HL-60 (cell line): ENCODE measurements at regions not wholly inside any gene's neighbourhood (a gene's known extent, or its start where the extent isn't known, plus 50 kb on each side); places are given as distances from the start of the nearest gene placed in this dataset.

Source experiments
- DNase-seq, 2 experiments: peaks; one replicate each; pipeline ENCODE4 v3.0.0-alpha.2; 2010 to 2020; ENCODE audit warnings: low read depth in 1 of 2, low spot score in 1 of 2
- H3K27ac ChIP-seq: fragments of 250-450 bp; sonication (Bioruptor Pico); replicated peaks from 2 replicates; pipeline ENCODE4 v1.5.1; 2020; ENCODE audit warnings: mild to moderate bottlenecking, moderate library complexity
- H3K27me3 ChIP-seq: fragments of 250-450 bp; sonication (Bioruptor Pico); 2 replicates; pipeline ENCODE4 v1.5.1; 2021; ENCODE audit warnings: mild to moderate bottlenecking, moderate library complexity; ENCODE audit not compliant: insufficient read depth, poor library complexity, severe bottlenecking
- H3K4me3 ChIP-seq: replicated peaks from 2 replicates; pipeline ENCODE4 v1.5.1; 2011; ENCODE audit warnings: mild to moderate bottlenecking, control low read depth, low read length; ENCODE audit not compliant: insufficient read depth
- GABPA ChIP-seq: IDR thresholded peaks from 2 replicates; pipeline ENCODE4 v1.6.1; 2012; ENCODE audit warnings: low read depth
- POLR2AphosphoS5 ChIP-seq: IDR thresholded peaks from 2 replicates; pipeline ENCODE4 v1.6.1; 2012; ENCODE audit warnings: low read depth
- SPI1 ChIP-seq: IDR thresholded peaks from 2 replicates; pipeline ENCODE4 v1.6.1; 2012; ENCODE audit warnings: low read depth, mild to moderate bottlenecking, borderline replicate concordance
- TF ChIP-seq, protein P1 (sequence below): IDR thresholded peaks from one replicate; pipeline ENCODE4 v1.5.1; 2011; ENCODE audit warnings: low read length, control low read depth, inconsistent platforms; ENCODE audit not compliant: insufficient read depth
- TF ChIP-seq, protein P2 (sequence below): IDR thresholded peaks from 2 replicates; pipeline ENCODE4 v1.6.1; 2012; ENCODE audit warnings: low read depth; ENCODE audit not compliant: insufficient replicate concordance

DNA sequence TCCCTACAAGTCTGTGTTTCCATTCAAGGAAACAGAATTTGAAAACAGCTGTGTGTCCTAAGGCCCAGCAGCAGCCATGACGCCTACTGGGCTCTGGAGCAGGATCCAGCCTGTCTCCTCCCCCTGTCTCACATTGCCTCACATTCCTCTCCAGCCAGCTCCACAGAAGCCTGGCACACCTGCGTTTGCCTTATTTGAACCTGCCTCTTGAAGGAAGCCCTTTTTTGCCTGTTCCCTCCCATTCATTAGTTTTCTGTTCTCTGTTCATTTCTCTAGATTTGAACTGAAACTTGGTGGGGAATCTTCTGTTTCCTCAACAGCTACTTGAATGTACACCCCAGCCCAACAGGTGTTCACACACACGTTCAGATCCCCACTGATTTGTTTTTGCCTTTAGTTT lies 890.5 kb downstream of the TUSC7 start:
- no peak for TF ChIP-seq SPI1
- TF ChIP-seq GABPA = no peak
- TF ChIP-seq, protein P1, sequence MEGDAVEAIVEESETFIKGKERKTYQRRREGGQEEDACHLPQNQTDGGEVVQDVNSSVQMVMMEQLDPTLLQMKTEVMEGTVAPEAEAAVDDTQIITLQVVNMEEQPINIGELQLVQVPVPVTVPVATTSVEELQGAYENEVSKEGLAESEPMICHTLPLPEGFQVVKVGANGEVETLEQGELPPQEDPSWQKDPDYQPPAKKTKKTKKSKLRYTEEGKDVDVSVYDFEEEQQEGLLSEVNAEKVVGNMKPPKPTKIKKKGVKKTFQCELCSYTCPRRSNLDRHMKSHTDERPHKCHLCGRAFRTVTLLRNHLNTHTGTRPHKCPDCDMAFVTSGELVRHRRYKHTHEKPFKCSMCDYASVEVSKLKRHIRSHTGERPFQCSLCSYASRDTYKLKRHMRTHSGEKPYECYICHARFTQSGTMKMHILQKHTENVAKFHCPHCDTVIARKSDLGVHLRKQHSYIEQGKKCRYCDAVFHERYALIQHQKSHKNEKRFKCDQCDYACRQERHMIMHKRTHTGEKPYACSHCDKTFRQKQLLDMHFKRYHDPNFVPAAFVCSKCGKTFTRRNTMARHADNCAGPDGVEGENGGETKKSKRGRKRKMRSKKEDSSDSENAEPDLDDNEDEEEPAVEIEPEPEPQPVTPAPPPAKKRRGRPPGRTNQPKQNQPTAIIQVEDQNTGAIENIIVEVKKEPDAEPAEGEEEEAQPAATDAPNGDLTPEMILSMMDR = no peak
- TF ChIP-seq, protein P2, sequence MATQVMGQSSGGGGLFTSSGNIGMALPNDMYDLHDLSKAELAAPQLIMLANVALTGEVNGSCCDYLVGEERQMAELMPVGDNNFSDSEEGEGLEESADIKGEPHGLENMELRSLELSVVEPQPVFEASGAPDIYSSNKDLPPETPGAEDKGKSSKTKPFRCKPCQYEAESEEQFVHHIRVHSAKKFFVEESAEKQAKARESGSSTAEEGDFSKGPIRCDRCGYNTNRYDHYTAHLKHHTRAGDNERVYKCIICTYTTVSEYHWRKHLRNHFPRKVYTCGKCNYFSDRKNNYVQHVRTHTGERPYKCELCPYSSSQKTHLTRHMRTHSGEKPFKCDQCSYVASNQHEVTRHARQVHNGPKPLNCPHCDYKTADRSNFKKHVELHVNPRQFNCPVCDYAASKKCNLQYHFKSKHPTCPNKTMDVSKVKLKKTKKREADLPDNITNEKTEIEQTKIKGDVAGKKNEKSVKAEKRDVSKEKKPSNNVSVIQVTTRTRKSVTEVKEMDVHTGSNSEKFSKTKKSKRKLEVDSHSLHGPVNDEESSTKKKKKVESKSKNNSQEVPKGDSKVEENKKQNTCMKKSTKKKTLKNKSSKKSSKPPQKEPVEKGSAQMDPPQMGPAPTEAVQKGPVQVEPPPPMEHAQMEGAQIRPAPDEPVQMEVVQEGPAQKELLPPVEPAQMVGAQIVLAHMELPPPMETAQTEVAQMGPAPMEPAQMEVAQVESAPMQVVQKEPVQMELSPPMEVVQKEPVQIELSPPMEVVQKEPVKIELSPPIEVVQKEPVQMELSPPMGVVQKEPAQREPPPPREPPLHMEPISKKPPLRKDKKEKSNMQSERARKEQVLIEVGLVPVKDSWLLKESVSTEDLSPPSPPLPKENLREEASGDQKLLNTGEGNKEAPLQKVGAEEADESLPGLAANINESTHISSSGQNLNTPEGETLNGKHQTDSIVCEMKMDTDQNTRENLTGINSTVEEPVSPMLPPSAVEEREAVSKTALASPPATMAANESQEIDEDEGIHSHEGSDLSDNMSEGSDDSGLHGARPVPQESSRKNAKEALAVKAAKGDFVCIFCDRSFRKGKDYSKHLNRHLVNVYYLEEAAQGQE = no peak
- TF ChIP-seq POLR2AphosphoS5 = no peak
- Histone ChIP-seq H3K27me3 (no peaks in the 10 kb centered on the region), H3K4me3 (no peak overlapping the region), H3K27ac (no peak overlapping the region)
- DNase-seq = no peak

DNA sequence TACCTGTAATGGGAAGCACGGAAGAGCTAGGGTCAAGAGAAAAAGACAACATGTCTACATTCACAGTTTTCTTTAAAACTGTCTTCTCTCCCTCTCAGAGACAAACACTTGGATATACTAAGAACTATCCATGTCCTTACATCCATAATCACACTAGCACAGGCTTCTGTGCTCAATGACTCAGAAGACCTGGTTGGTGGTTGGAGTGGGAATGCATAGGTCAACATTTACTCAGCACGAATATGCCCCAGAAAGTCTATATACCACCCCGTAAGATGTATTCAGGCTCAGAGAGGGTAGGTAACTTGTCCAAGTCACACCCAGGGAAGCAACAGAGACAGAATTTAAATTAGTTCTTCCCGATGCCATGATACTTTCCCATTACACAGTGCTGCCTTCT lies 891.1 kb downstream of the TUSC7 start:
- H3K27ac ChIP-seq = no peak overlapping the region
- H3K4me3 ChIP-seq = no peak overlapping the region
- no peaks in the 10 kb centered on the region for H3K27me3 ChIP-seq
- TF ChIP-seq GABPA = no peak
- TF ChIP-seq, protein P2 = no peak
- TF ChIP-seq SPI1 = no peak
- no peak for TF ChIP-seq POLR2AphosphoS5
- TF ChIP-seq, protein P1 = no peak
- no peak for DNase-seq

DNA sequence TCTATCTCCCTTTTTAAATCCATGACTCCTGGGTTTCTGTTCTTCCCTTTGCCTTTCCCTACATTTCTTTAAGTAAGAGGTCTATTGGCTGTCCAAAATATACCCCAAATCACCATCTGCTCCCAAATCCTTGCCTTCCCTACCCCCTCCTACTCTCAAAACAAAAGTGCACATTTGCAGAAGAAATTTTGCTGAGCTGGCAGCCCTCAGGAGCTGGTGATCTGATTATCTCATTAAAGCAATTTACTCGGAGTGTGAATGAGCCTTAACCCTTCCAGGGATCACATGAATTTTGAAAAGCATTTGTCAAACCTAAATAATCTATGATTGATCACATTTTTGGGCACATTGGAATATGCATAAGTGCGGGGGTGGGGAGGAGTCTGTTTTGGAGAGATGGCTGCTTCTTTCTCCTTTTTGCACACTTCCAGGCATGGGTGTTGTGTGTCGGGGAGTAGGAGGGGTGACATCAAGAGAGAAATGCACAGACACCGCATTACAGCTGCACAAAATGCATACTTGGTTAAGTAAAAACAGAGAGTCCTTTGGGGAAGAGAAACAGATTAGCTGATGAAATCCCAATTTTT lies 892.6 kb downstream of the TUSC7 start:
- DNase-seq = no peak
- TF ChIP-seq GABPA = no peak
- TF ChIP-seq, protein P1 = no peak
- TF ChIP-seq, protein P2 = no peak
- TF ChIP-seq POLR2AphosphoS5 = no peak
- no peak for TF ChIP-seq SPI1
- Histone ChIP-seq H3K4me3 (no peak overlapping the region), H3K27ac (no peak overlapping the region), H3K27me3 (no peaks in the 10 kb centered on the region)
